GM12878 (cell line): ENCODE measurements at regions not wholly inside any gene's neighbourhood (a gene's known extent, or its start where the extent isn't known, plus 50 kb on each side); places are given as distances from the start of the nearest gene placed in this dataset.

ENCODE experiments used
- ATAC-seq: fragments of 200-7000 bp; cut with Tn5 transposase; 3 replicates; pipeline ENCODE4 v1.9.1; 2020; ENCODE audit warnings: mild to moderate bottlenecking, moderate library complexity
- BruUV-seq: library from RNA; stranded (reverse); fragments of 400-500 nt; replicated peaks from 2 replicates; lab custom pipeline; 2021; lab: Mats Ljungman, UMichigan
- CTCF ChIA-PET: fragments of 300-600 bp; sonication (Branson Sonifier 250); formaldehyde crosslinking; extraction: SDS; loops from one replicate; lab custom pipeline; 2021; ENCODE audit warnings: inconsistent platforms; lab: Yijun Ruan, JAX
- POLR2A ChIA-PET: fragments of 350-600 bp; formaldehyde crosslinking; extraction: SDS; loops from one replicate; lab custom pipeline; 2021; ENCODE audit warnings: inconsistent platforms; lab: Charles Lee
- RAD21 ChIA-PET: fragments of 300-600 bp; sonication (Branson Sonifier 250); formaldehyde crosslinking; loops from one replicate; lab custom pipeline; 2023; ENCODE audit warnings: antibody characterized with exemption; ENCODE audit not compliant: unreplicated experiment; lab: Charles Lee
- SMC1A ChIA-PET: fragments of 300-600 bp; sonication (Branson Sonifier 250); formaldehyde crosslinking; loops from one replicate; lab custom pipeline; 2023; ENCODE audit not compliant: unreplicated experiment, uncharacterized antibody; lab: Charles Lee
- DNase-seq: peaks from one replicate; pipeline ENCODE4 v3.0.0-alpha.2; 2011; ENCODE audit warnings: low read depth, low spot score
- FAIRE-seq: peaks from 3 replicates; lab custom pipeline; 2011; peaks lifted over from hg19 to GRCh38; lab: Jason Lieb, UNC
- H2AFZ ChIP-seq: 2 replicates; pipeline ENCODE4 v1.6.0; 2011; ENCODE audit warnings: low read depth, low read length, control low read depth; ENCODE audit not compliant: control insufficient read depth
- H3K27ac ChIP-seq: 2 replicates; pipeline ENCODE4 v1.5.1; 2011; ENCODE audit warnings: control low read depth; ENCODE audit not compliant: control insufficient read depth, insufficient read depth
- H3K27me3 ChIP-seq, 2 experiments: replicated peaks in 1 of 2; 2 replicates each; pipeline versions ENCODE4 v1.6.0 to v1.6.1; 2011; ENCODE audit warnings: low read length in 1 of 2; ENCODE audit not compliant: control insufficient read depth in 2 of 2, insufficient read depth in 2 of 2
- H3K36me3 ChIP-seq, 2 experiments: 2 replicates each; pipeline ENCODE4 v1.5.1; 2011; ENCODE audit warnings: low read length in 1 of 2; ENCODE audit not compliant: control insufficient read depth in 2 of 2, insufficient read depth in 2 of 2
- H3K4me1 ChIP-seq: 2 replicates; pipeline ENCODE4 v1.6.1; 2011; ENCODE audit warnings: mild to moderate bottlenecking, low read length, moderate library complexity, mixed read lengths; ENCODE audit not compliant: control insufficient read depth, insufficient read depth
- H3K4me2 ChIP-seq: 2 replicates; pipeline ENCODE4 v1.6.0; 2011; ENCODE audit warnings: control low read depth; ENCODE audit not compliant: control insufficient read depth, insufficient read depth
- H3K4me3 ChIP-seq: fragments of 200-600 bp; sonication (generic); 2 replicates; pipeline ENCODE4 v1.5.1; 2016
- H3K79me2 ChIP-seq: 2 replicates; pipeline ENCODE4 v1.6.0; 2011; ENCODE audit warnings: low read length; ENCODE audit not compliant: control insufficient read depth, insufficient read depth
- H3K9ac ChIP-seq: 2 replicates; pipeline ENCODE4 v1.8.0; 2011; ENCODE audit warnings: low read length, control low read depth, mixed read lengths; ENCODE audit not compliant: control insufficient read depth, insufficient read depth
- H3K9me3 ChIP-seq: replicated peaks from 3 replicates; pipeline ENCODE4 v1.5.1; 2011; ENCODE audit warnings: mild to moderate bottlenecking, low read length; ENCODE audit not compliant: control insufficient read depth, insufficient read depth
- H4K20me1 ChIP-seq: 2 replicates; pipeline ENCODE4 v1.6.0; 2011; ENCODE audit not compliant: control insufficient read depth, insufficient read depth
- CBX5 ChIP-seq: sonication (generic); IDR thresholded peaks from 2 replicates; pipeline ENCODE4 v1.6.1; 2016; ENCODE audit warnings: low read depth, moderate library complexity, mild to moderate bottlenecking, inconsistent platforms
- MEF2A ChIP-seq: IDR thresholded peaks from 2 replicates; pipeline ENCODE4 v1.6.1; 2011; ENCODE audit warnings: low read depth, mild to moderate bottlenecking, low read length, moderate library complexity; ENCODE audit not compliant: insufficient read depth
- PAX8 ChIP-seq: fragments of 450-650 bp; IDR thresholded peaks from 2 replicates; pipeline ENCODE4 v1.6.1; 2017; ENCODE audit warnings: mild to moderate bottlenecking, moderate library complexity
- PML ChIP-seq: IDR thresholded peaks from 2 replicates; pipeline ENCODE4 v1.6.1; 2012; ENCODE audit warnings: low read length, inconsistent platforms
- SMC3 ChIP-seq: IDR thresholded peaks from 2 replicates; pipeline ENCODE4 v1.6.1; 2011; ENCODE audit warnings: low read length, improper control_type of control experiment, borderline replicate concordance
- WGBS: methylation state at CpG from one replicate; pipeline ENCODE4 v1.1.6; 2016; ENCODE audit warnings: low lambda C conversion rate; ENCODE audit not compliant: insufficient replicate concordance, insufficient coverage; ENCODE audit errors: missing lambda C conversion rate; 5-methylcytosine and 5-hydroxymethylcytosine counted together
- in situ Hi-C: fragments of 300-500 bp; cut with MboI; formaldehyde crosslinking; loops from 9 replicates; pipeline ENCODE4 v1.14.3; 2018; ENCODE audit warnings: mixed read lengths
- intact Hi-C: fragments of 100-400 bp; cut with micrococcal nuclease; formaldehyde crosslinking; loops from one replicate; pipeline ENCODE4 v1.14.2; 2022; ENCODE audit not compliant: unreplicated experiment
- TF ChIP-seq, protein P1 (sequence below): fragments of 450-650 bp; IDR thresholded peaks from 2 replicates; pipeline ENCODE4 v1.6.1; 2018; ENCODE audit warnings: mild to moderate bottlenecking, low read depth, moderate library complexity; ENCODE audit not compliant: partially characterized antibody
- TF ChIP-seq, protein P2 (sequence below): IDR thresholded peaks from 2 replicates; pipeline ENCODE4 v1.6.1; 2012; ENCODE audit warnings: low read depth, low read length, improper control_type of control experiment
- TF ChIP-seq, protein P3 (sequence below): fragments of 450-650 bp; formaldehyde crosslinking; IDR thresholded peaks from 2 replicates; pipeline ENCODE4 v1.5.0; 2022; ENCODE audit warnings: mild to moderate bottlenecking, missing genetic modification characterization

DNA sequence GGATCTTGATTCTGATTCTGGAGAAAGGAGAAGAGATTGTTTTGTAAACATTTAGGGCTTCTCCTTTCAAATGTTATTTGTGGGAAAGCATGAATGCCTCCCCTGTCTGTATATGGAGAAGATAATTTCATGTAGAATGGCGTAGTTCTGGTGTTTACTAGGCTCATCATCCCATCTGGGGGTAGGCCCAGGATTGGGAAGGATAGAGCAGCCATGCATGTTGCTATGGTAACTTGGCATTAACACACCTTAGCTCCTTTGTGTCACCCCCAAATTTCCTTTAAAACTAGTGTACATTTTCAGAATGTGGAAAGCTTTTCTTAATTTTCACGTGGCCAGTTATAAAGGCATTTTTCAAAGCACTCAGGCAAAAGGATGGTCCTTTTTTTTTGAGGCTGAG, 57.5 kb upstream of the EED start:
- H3K27me3 ChIP-seq: no peaks in the 10 kb centered on the region
- ChIA-PET CTCF (interaction anchor here (1.0 to 1.2 kb wide), 3 partner anchors 33 to 145 kb away, joined by 3 to 4 read pairs (median 4); no protein-coding TSS in a partner anchor), POLR2A (interaction anchor here (1.4 kb wide), 1 partner anchor 13 kb away, joined by 3 read pairs; no protein-coding TSS in a partner anchor), RAD21 (interaction anchor here (1.2 to 1.5 kb wide), 2 partner anchors 51 to 145 kb away, joined by 4 to 5 read pairs; no protein-coding TSS in a partner anchor), SMC1A (interaction anchor here (0.7 to 2.1 kb wide), 10 partner anchors 19 to 155 kb away, joined by 3 to 5 read pairs (median 4); no protein-coding TSS in a partner anchor)
- TF ChIP-seq CBX5 (no peak), PML (no peak), PAX8 (no peak), MEF2A (no peak), SMC3 (no peak)
- TF ChIP-seq, protein P1, sequence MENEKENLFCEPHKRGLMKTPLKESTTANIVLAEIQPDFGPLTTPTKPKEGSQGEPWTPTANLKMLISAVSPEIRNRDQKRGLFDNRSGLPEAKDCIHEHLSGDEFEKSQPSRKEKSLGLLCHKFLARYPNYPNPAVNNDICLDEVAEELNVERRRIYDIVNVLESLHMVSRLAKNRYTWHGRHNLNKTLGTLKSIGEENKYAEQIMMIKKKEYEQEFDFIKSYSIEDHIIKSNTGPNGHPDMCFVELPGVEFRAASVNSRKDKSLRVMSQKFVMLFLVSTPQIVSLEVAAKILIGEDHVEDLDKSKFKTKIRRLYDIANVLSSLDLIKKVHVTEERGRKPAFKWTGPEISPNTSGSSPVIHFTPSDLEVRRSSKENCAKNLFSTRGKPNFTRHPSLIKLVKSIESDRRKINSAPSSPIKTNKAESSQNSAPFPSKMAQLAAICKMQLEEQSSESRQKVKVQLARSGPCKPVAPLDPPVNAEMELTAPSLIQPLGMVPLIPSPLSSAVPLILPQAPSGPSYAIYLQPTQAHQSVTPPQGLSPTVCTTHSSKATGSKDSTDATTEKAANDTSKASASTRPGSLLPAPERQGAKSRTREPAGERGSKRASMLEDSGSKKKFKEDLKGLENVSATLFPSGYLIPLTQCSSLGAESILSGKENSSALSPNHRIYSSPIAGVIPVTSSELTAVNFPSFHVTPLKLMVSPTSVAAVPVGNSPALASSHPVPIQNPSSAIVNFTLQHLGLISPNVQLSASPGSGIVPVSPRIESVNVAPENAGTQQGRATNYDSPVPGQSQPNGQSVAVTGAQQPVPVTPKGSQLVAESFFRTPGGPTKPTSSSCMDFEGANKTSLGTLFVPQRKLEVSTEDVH: no peak
- TF ChIP-seq, protein P2, sequence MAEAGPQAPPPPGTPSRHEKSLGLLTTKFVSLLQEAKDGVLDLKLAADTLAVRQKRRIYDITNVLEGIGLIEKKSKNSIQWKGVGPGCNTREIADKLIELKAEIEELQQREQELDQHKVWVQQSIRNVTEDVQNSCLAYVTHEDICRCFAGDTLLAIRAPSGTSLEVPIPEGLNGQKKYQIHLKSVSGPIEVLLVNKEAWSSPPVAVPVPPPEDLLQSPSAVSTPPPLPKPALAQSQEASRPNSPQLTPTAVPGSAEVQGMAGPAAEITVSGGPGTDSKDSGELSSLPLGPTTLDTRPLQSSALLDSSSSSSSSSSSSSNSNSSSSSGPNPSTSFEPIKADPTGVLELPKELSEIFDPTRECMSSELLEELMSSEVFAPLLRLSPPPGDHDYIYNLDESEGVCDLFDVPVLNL: no peak
- TF ChIP-seq, protein P3, sequence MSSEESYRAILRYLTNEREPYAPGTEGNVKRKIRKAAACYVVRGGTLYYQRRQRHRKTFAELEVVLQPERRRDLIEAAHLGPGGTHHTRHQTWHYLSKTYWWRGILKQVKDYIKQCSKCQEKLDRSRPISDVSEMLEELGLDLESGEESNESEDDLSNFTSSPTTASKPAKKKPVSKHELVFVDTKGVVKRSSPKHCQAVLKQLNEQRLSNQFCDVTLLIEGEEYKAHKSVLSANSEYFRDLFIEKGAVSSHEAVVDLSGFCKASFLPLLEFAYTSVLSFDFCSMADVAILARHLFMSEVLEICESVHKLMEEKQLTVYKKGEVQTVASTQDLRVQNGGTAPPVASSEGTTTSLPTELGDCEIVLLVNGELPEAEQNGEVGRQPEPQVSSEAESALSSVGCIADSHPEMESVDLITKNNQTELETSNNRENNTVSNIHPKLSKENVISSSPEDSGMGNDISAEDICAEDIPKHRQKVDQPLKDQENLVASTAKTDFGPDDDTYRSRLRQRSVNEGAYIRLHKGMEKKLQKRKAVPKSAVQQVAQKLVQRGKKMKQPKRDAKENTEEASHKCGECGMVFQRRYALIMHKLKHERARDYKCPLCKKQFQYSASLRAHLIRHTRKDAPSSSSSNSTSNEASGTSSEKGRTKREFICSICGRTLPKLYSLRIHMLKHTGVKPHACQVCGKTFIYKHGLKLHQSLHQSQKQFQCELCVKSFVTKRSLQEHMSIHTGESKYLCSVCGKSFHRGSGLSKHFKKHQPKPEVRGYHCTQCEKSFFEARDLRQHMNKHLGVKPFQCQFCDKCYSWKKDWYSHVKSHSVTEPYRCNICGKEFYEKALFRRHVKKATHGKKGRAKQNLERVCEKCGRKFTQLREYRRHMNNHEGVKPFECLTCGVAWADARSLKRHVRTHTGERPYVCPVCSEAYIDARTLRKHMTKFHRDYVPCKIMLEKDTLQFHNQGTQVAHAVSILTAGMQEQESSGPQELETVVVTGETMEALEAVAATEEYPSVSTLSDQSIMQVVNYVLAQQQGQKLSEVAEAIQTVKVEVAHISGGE (CRISPR knock-in tag): no peak
- H3K36me3 ChIP-seq: no peaks in the 10 kb centered on the region
- H4K20me1 ChIP-seq: no peaks in the 10 kb centered on the region
- peaks cover 15% of the 10 kb centered on the region for H3K4me1 ChIP-seq
- FAIRE-seq (no peak), DNase-seq (no peak), ATAC-seq (no peak)
- H3K9me3 ChIP-seq: no peaks in the 10 kb centered on the region
- no peaks in the 10 kb centered on the region for H3K79me2 ChIP-seq
- H3K27ac ChIP-seq: no peak overlapping the region
- no TSS peak for BruUV-seq
- WGBS: 83% methylated on average over 2 of the region's 2 CpGs
- intact Hi-C loops: no loop called here
- no peak overlapping the region for H3K4me2 ChIP-seq
- no peak overlapping the region for H3K4me3 ChIP-seq
- no peak overlapping the region for H2AFZ ChIP-seq
- H3K9ac ChIP-seq: no peak overlapping the region
- in situ Hi-C loops: no loop called here
